IgD-negative memory B cell (primary cell): ENCODE measurements at regions not wholly inside any gene's neighbourhood (a gene's known extent, or its start where the extent isn't known, plus 50 kb on each side); places are given as distances from the start of the nearest gene placed in this dataset.
"Not testable (repeated sequence)": the region's sequence is repeated elsewhere in the genome, so short reads cannot be mapped to it uniquely, and the experiment has no call there.

Source experiments
- H3K27ac Mint-ChIP-seq, 3 donors: one replicate each; pipeline ENCODE4 v1.8.0; 2020 to 2022; ENCODE audit warnings: mild to moderate bottlenecking in 3 of 3, mixed read lengths in 3 of 3, moderate library complexity in 1 of 3
- H3K27me3 Mint-ChIP-seq: one replicate; pipeline ENCODE4 v1.8.0; 2021; ENCODE audit warnings: mixed read lengths
- H3K36me3 Mint-ChIP-seq: one replicate; pipeline ENCODE4 v1.8.0; 2020; ENCODE audit warnings: mild to moderate bottlenecking, mixed read lengths
- H3K4me1 Mint-ChIP-seq, 3 donors: one replicate each; pipeline ENCODE4 v1.8.0; 2020 to 2022; ENCODE audit warnings: mixed read lengths in 3 of 3, mild to moderate bottlenecking in 1 of 3
- H3K4me3 Mint-ChIP-seq, 4 donors: one replicate each; pipeline ENCODE4 v1.8.0; 2020 to 2022; ENCODE audit warnings: mild to moderate bottlenecking in 4 of 4, mixed read lengths in 4 of 4, moderate library complexity in 3 of 4
- H3K9me3 Mint-ChIP-seq, 3 donors: one replicate each; pipeline ENCODE4 v1.8.0; 2020 to 2021; ENCODE audit warnings: mixed read lengths in 3 of 3, mild to moderate bottlenecking in 1 of 3

DNA sequence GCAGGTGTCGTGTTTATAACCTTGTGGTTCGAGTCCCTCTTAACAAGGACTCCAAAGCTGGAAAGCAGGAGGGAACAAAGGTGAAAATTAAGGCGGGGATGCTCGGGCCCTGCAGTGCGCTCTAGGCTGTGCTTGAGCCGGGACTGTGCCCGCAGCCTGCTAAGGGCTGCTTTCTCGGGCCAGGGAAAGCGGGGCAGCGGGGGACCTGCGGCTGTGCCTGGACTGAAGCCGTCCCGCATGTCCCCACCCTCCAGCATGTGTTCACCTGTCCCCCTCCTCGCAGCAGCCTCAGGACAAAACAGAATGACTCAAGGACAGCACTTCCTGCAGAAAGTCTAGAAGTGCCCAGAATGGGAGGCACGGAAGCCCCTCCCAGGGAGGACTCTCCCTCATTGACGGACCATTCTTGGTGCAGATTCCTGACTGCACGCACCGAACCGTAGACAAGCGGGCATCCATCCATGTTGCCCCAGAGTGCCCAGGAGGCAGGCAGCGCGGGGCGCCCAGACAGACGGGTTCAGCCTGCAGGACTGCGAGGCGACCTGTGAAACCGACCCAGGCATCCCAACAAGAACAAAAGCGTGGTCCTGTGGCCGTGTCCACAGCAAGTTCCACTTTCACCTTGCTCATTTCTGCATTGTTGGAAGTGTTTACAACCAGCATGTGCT lies 342.9 kb downstream of the MAGEB5 start:
- Mint-ChIP-seq H3K27me3 (no peaks in the 10 kb centered on the region), H3K9me3 (peaks cover 0 to 6% (median 6%) of the 10 kb centered on the region in 3 donors), H3K4me1 (no peaks in the 10 kb centered on the region), H3K27ac (no peak overlapping the region), H3K4me3 (no peak overlapping the region), H3K36me3 (no peaks in the 10 kb centered on the region)

DNA sequence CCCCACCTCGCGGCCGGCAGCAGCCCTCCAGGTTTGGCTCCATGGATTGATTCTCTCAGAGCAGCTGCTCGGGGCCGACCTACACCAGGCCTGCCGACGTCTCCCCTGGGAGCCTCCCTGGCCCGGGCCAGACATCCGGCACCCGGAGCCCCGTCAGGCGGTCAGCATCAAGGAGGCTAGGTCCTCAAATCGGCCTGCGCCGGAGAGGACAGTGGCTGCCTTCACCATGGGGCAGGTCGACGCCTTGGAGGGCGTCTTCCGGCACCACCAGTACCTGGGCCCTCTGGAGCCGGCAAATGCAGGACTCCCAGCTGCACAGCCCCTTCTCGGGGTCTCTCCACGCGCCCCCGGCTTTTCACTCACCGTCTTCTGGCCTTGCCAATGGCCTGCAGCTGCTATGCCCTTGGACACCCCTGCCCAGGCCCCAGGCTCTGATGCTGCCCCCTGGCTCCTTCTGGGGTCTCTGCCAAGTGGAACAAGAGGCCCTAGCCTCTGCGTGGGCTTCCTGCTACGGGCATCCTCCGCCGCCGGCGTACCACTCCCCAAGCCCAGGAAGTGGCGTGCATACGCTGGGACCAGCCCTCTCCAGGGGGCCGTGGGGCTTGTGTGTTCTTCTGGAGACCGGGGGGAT lies 341.8 kb downstream of the MAGEB5 start:
- Mint-ChIP-seq H3K27ac (no peak overlapping the region), H3K27me3 (no peaks in the 10 kb centered on the region), H3K36me3 (no peaks in the 10 kb centered on the region), H3K9me3 (peaks cover 0 to 6% (median 6%) of the 10 kb centered on the region in 3 donors), H3K4me1 (no peaks in the 10 kb centered on the region), H3K4me3 (no peak overlapping the region)

DNA sequence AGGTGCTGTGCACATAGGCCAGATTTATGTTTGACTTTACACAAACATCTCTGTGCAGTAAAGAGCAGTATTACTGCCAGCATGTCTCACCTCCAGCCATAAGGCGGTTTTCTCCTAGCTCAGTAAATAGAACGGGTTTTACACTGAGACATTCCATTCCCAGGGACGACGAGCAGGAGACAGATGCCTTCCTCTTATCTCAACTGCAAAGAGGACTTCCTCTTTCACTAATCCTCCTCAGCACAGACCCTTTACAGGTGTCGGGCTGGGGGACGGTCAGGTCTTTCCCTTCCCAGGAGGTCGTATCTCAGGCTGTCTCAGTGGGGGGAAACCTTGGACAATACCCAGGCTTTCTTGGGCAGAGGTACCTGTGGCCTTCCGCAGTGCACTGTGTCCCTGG lies 309.8 kb downstream of the MAGEB5 start:
- H3K4me3 Mint-ChIP-seq, H3K27me3 Mint-ChIP-seq, H3K4me1 Mint-ChIP-seq, H3K36me3 Mint-ChIP-seq, H3K27ac Mint-ChIP-seq: not testable (repeated sequence)
- H3K9me3 Mint-ChIP-seq = peaks cover 2 to 29% (median 9%) of the 10 kb centered on the region in 3 donors

DNA sequence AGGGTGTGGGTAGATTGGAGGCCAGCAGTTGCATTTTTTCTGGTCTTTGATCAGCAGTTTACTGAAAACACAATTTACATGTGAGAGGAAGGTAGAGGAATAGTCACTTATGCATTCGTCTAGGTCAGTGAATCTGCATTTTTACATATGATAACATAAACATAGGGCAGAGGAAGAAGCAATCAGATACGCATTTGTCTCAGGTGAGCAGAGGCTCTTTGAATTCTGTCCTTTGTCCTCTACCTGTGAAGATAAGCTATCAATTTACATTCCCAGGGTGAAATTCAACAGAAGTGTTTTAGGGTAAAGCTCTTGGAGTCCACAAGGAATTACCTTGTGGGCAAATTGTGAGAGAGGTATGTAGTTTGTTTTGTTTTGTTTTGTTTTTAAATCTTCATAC lies 306.5 kb downstream of the MAGEB5 start:
- Mint-ChIP-seq H3K27me3 (no peaks in the 10 kb centered on the region), H3K27ac (no peak overlapping the region), H3K4me1 (no peaks in the 10 kb centered on the region), H3K36me3 (no peaks in the 10 kb centered on the region), H3K9me3 (peaks cover 4 to 16% (median 5%) of the 10 kb centered on the region in 3 donors), H3K4me3 (no peak overlapping the region)

DNA sequence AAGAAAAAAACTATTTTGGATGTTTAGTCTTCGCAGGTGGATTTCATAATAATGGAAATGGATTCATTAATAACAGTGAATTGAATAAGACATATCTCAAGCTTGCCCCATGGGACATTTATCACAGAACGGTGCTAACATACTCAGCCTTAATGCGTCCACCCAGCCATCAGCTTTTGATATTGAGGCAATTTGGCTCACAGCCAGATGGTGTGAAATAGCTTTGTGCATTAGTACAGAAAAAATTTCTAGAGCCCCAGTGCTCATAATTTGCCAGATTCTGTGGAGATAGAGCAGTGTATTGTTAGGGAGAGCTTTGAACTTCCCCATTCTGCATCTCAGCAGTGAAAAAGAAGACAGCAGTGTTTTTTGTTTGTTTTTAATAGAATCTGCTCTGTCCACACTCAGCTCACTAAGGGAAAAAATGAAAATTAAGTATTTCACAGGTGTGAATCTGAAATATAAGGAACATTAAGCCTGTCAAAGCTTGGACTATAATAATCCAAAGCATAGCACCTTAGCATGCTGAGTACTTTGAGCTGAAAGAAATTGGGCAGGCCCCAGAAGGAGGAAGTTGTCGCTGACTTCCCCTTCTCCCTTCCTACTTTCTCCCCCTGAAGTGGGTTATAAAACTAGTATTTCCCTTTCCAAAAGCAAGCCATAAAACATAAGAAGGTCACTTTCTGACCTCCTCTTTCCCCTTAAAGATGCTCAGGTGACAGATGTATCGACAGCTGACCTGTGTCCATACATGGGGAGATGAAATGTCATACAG lies 295.8 kb downstream of the MAGEB5 start:
- Mint-ChIP-seq H3K9me3 (peaks cover 0 to 2% (median 0%) of the 10 kb centered on the region in 3 donors), H3K4me1 (peaks cover 0 to 2% (median 0%) of the 10 kb centered on the region in 3 donors), H3K27ac (no peak overlapping the region), H3K4me3 (no peak overlapping the region), H3K27me3 (no peaks in the 10 kb centered on the region), H3K36me3 (no peaks in the 10 kb centered on the region)

DNA sequence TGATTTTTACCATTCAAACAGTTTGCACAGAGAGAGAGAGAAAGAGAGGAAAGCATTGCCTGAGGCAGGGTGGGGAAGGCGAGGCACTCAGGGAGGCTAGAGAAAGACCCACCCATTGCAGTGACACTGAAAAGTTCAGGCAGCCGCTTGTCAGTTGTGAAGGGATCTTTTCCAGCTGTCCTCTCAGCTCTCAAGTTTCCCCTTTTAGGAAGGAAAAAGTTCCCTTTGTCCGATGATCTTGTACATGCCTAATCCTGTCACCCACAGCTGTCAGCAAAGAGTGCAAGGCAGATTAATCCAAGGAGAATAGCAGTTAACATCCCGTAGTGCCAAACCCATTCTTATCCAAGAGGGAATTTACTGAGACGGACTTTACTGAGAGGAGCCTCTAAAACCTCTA lies 255.0 kb downstream of the MAGEB5 start:
- Mint-ChIP-seq H3K4me3 (no peak overlapping the region), H3K4me1 (no peaks in the 10 kb centered on the region), H3K27me3 (no peaks in the 10 kb centered on the region), H3K27ac (no peak overlapping the region), H3K36me3 (no peaks in the 10 kb centered on the region), H3K9me3 (peaks cover 1 to 9% (median 7%) of the 10 kb centered on the region in 3 donors)

DNA sequence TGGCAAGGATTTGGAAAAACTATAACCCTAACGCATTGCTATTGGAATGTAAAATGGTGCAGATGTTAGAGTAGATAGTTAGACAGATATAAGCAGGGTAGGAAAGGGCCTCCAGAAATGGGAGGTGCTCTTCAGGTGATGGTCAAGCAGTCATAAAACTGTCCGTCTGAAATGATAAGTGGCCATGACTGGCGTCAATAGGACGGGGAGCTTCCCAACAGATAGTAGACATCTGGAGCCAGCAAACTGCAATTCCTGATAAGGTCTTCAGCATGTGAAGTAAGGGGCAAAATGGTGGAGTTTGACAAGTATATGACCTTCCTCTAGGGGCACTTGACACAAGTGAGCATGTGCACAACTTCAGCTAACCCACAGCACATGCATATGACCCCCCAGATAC lies 250.4 kb downstream of the MAGEB5 start:
- Mint-ChIP-seq H3K4me3 (no peak overlapping the region), H3K36me3 (no peaks in the 10 kb centered on the region), H3K27ac (no peak overlapping the region), H3K27me3 (no peaks in the 10 kb centered on the region), H3K4me1 (no peaks in the 10 kb centered on the region), H3K9me3 (peaks cover 1 to 11% (median 9%) of the 10 kb centered on the region in 3 donors)

DNA sequence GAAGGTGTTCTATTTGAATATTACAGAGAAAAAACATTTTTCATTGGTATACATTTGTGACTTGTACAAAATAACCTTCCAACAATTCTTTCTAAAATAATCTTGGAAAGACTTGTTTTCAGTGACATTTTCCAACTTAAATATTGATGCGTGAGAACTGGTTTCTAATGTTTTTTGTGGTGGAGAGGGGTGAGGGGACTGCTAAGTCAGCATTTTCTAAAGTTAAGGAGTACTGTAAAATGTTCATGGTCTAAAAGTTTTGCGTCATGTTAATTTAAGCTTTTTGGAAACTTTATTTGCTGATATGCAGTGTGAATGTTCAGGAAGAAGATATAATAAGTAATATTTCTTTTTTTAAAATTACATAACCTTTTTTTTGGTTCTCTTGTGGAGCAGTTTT lies 229.3 kb downstream of the MAGEB5 start:
- no peaks in the 10 kb centered on the region for H3K27me3 Mint-ChIP-seq
- no peaks in the 10 kb centered on the region for H3K9me3 Mint-ChIP-seq
- H3K36me3 Mint-ChIP-seq = no peaks in the 10 kb centered on the region
- H3K4me3 Mint-ChIP-seq = no peak overlapping the region
- H3K27ac Mint-ChIP-seq = no peak overlapping the region
- H3K4me1 Mint-ChIP-seq = no peaks in the 10 kb centered on the region

DNA sequence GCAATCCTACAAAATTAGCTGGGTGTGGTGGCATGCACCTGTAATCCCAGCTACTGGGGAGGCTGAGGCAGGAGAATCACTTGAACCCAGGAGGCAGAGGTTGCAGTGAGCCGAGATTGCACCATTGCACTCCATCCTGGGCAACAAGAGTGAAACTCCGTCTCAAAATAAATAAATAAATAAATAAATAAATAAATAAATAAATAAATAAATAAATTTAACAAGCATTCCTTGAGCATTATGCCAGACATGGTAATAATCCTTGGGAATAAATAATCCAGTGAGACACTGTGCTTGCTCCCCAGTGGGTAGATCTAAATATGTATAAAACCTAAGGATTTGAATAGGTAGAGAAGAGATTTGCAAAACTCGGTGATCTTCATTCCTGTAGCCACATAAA lies 228.4 kb downstream of the MAGEB5 start:
- not testable (repeated sequence) for H3K9me3 Mint-ChIP-seq, H3K36me3 Mint-ChIP-seq, H3K4me1 Mint-ChIP-seq, H3K27me3 Mint-ChIP-seq, H3K27ac Mint-ChIP-seq, H3K4me3 Mint-ChIP-seq

DNA sequence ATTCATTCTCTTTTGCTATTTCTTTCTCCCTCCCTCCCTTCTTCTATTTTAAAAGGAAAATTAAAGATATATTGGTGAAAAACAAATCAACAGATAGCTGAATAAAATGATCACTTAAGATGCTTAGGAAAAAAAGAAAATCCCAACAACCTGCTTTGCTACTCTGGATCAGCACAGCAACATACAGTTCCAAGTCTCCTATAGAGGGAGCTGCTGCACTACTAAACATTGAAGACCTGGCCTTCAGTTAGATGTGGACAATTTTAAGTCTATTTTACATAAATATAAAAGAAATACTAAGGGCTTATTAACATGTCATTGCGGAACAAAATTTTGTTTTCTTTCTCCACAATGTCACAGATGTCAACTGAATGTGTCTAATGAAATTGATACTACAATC lies 226.4 kb downstream of the MAGEB5 start:
- Mint-ChIP-seq H3K9me3 (no peaks in the 10 kb centered on the region), H3K36me3 (no peaks in the 10 kb centered on the region), H3K4me1 (no peaks in the 10 kb centered on the region), H3K27ac (no peak overlapping the region), H3K27me3 (no peaks in the 10 kb centered on the region), H3K4me3 (no peak overlapping the region)

DNA sequence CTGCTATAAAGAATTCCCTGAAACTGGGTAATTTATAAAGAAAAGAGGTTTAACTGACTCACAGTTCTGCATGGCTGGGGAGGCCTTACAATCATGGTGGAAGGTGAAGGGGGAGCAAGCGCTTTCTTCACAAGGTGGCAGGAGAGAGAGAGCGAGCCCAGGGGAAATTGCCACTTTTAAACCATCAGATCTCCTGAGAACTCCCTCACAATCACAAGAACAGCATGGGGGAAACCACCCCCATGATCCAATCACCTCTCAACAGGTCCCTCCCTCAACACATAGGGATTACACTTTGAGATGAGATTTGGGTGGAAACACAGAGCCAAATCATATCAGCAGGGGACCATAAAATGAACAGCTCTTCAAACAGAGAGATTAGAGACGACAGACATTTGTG lies 198.6 kb downstream of the MAGEB5 start:
- Mint-ChIP-seq H3K36me3 (peaks cover 2% of the 10 kb centered on the region), H3K27me3 (no peaks in the 10 kb centered on the region), H3K4me3 (no peak overlapping the region), H3K27ac (no peak overlapping the region), H3K4me1 (no peaks in the 10 kb centered on the region), H3K9me3 (peaks cover 3 to 9% (median 7%) of the 10 kb centered on the region in 3 donors)

DNA sequence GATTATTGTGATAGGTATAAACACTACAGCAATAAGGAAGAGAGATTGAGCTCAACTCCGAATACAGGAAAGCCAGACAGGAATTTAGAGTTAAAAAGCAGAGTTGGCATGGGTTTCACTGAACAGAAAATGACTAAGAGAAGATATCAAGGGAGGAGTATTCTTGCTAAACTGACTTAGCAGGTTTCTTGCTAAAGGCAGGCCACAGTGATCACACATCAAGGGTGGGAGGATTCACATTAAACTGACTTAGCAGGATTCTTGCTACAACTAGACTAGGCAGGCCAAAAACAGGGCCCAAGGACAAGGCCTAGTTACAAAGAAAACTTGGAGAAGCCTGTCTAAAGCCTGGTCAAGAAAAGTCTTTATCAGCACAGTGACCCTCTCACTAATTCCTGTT lies 195.1 kb downstream of the MAGEB5 start:
- Mint-ChIP-seq H3K36me3 (peaks cover 2% of the 10 kb centered on the region), H3K27me3 (no peaks in the 10 kb centered on the region), H3K4me1 (no peaks in the 10 kb centered on the region), H3K4me3 (no peak overlapping the region), H3K27ac (no peak overlapping the region), H3K9me3 (peaks cover 0 to 1% (median 0%) of the 10 kb centered on the region in 3 donors)

DNA sequence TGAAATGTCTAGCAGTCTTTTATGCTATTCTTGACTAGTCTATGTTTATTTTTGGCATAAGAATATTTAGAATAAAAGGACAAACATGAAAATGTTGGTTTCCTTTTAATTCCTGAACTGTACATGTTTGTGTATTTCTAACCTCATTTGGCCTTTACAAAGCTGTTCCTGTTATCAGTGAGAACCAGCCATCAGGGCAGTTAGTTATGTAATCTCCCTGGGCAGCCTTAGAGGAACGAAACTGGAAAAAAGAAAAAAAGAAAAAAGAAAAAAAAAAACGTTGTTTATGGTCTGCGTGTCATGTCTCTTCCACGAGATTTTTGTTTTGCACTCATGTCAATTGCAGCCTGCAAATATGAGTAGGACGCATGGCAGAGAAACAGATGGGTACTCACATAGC lies 193.7 kb downstream of the MAGEB5 start:
- H3K27ac Mint-ChIP-seq = no peak overlapping the region
- H3K27me3 Mint-ChIP-seq = no peaks in the 10 kb centered on the region
- H3K9me3 Mint-ChIP-seq = peaks cover 0 to 4% (median 1%) of the 10 kb centered on the region in 3 donors
- H3K4me3 Mint-ChIP-seq = no peak overlapping the region
- H3K4me1 Mint-ChIP-seq = no peaks in the 10 kb centered on the region
- peaks cover 2% of the 10 kb centered on the region for H3K36me3 Mint-ChIP-seq

DNA sequence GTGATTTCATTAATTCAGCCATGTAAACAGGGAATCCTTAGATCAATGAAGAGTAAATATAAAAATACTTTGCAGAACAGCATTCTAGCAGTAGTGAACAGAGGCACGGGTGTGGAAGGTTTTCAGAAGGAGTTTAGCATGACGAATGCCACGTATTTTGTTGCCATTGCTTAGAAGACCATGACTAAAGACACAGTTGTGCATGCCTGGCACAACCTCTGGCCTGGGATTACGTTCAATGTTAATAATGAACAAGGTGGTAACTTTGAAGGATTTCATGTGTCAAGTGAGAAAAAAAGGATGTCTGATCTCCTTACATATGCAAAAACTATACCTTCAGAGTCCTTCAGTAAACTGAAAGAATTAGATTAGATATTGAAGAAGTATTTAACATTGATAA lies 171.9 kb downstream of the MAGEB5 start:
- Mint-ChIP-seq H3K27me3 (no peaks in the 10 kb centered on the region), H3K4me1 (no peaks in the 10 kb centered on the region), H3K36me3 (no peaks in the 10 kb centered on the region), H3K9me3 (peaks cover 0 to 5% (median 2%) of the 10 kb centered on the region in 3 donors), H3K27ac (no peak overlapping the region), H3K4me3 (no peak overlapping the region)

DNA sequence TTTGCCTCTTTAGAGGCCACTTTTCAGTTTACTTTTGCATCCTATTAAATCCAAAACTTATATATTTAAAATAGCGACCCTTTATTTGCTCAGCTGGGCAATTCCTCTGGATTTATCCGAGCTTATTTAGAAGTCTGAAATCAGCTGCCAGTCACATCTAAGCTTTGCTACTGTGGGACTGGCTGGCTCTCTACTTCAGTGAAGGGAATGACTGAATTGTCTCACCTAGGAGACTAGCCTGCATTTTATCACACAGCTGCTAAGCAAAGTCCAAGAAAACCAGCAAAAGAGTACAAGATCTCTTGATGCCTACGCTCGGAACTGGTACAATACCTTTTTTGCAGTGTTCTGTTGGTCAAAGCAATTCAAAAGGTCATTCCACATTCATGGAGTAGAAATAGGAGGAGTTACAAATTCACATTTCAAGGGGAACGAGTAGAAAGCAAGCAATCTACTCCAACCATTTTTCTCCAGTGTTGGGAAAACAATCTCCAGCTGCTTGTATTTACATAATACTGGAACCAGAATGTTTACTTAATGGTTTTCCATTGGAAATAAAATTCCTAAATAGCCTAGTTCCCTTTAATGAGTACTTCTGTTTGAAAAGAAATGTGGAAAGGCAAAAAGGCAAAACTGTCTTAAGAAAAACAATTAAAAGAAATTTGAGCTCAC lies 160.2 kb downstream of the MAGEB5 start:
- Mint-ChIP-seq H3K9me3 (peaks cover 2 to 11% (median 2%) of the 10 kb centered on the region in 3 donors), H3K27me3 (peaks cover 2% of the 10 kb centered on the region), H3K4me1 (no peaks in the 10 kb centered on the region), H3K36me3 (no peaks in the 10 kb centered on the region), H3K4me3 (no peak overlapping the region), H3K27ac (no peak overlapping the region)
